Fibroblast of mammary gland (primary cell): ENCODE measurements at regions not wholly inside any gene's neighbourhood (a gene's known extent, or its start where the extent isn't known, plus 50 kb on each side); places are given as distances from the start of the nearest gene placed in this dataset.

Experiments used
- DNase-seq: peaks from one replicate; pipeline ENCODE4 v3.0.0-alpha.2; 2010; ENCODE audit warnings: low read depth
- H3K4me3 ChIP-seq: 2 replicates; pipeline ENCODE4 v1.5.1; 2011; ENCODE audit warnings: low read depth, mild to moderate bottlenecking, low read length, moderate library complexity; ENCODE audit not compliant: control insufficient read depth
- CTCF ChIP-seq: conservative IDR thresholded peaks from 2 replicates; pipeline ENCODE4 v1.5.1; 2011; ENCODE audit warnings: low read depth, low read length, inconsistent platforms; ENCODE audit not compliant: control insufficient read depth, insufficient read depth

GRCh38 chr10:78197628-78198272 lies 164.1 kb downstream of the RPS24 start:
- no peak overlapping the region for H3K4me3 ChIP-seq
- no peak for TF ChIP-seq CTCF
- no peak for DNase-seq

- no peak for DNase-seq
- H3K4me3 ChIP-seq: no peak overlapping the region
- TF ChIP-seq CTCF: no peak
Measured at GRCh38 chr10:78199005-78199725, 165.5 kb downstream of the RPS24 start.

- no peak for DNase-seq
- TF ChIP-seq CTCF: no peak
- no peak overlapping the region for H3K4me3 ChIP-seq
Measured at GRCh38 chr10:78199759-78200158, 166.1 kb downstream of the RPS24 start.

- DNase-seq: no peak
- no peak overlapping the region for H3K4me3 ChIP-seq
- TF ChIP-seq CTCF: no peak
Measured at GRCh38 chr10:78200686-78201085, 167.0 kb downstream of the RPS24 start.

- DNase-seq: no peak
- no peak for TF ChIP-seq CTCF
- no peak overlapping the region for H3K4me3 ChIP-seq
Measured at GRCh38 chr10:78202386-78202785, 168.7 kb downstream of the RPS24 start.

- no peak overlapping the region for H3K4me3 ChIP-seq
- TF ChIP-seq CTCF: no peak
- no peak for DNase-seq
Measured at GRCh38 chr10:78203915-78204818, 170.5 kb downstream of the RPS24 start.
